ENCODE measurements at regions not wholly inside any gene's neighbourhood (a gene's known extent, or its start where the extent isn't known, plus 50 kb on each side); places are given as distances from the start of the nearest gene placed in this dataset.

- TF ChIP-seq EZH2 (IDR thresholded peaks at IDR 0.05; ENCODE audit: insufficient read depth, low read length) (no peak), CTCF (IDR thresholded peaks at IDR 0.05; ENCODE audit: insufficient read depth, low read depth, low read length) (no peak)
Measured at GRCh38 chr6:164690241-164690640, 619.2 kb downstream of the C6orf118 start.
